Skeletal muscle tissue (tissue), 3 donors: ENCODE measurements at regions not wholly inside any gene's neighbourhood (a gene's known extent, or its start where the extent isn't known, plus 50 kb on each side); places are given as distances from the start of the nearest gene placed in this dataset.
"Not testable (repeated sequence)": the region's sequence is repeated elsewhere in the genome, so short reads cannot be mapped to it uniquely, and the experiment has no call there.

ENCODE experiments used
- H3K27ac ChIP-seq: one replicate; pipeline ENCODE4 v1.7.0; 2013; ENCODE audit warnings: mild to moderate bottlenecking, low read depth, low read length, inconsistent platforms
- H3K27me3 ChIP-seq, 3 donors: one replicate each; pipeline ENCODE4 v1.7.0; 2013; ENCODE audit warnings: low read length in 3 of 3; ENCODE audit not compliant: control insufficient read depth in 3 of 3, insufficient read depth in 3 of 3
- H3K36me3 ChIP-seq, 3 donors: one replicate each; pipeline ENCODE4 v1.7.0; 2013; ENCODE audit warnings: low read length in 3 of 3; ENCODE audit not compliant: control insufficient read depth in 3 of 3, insufficient read depth in 3 of 3
- H3K4me1 ChIP-seq, 3 donors: one replicate each; pipeline ENCODE4 v1.7.0; 2013; ENCODE audit warnings: low read length in 3 of 3, mild to moderate bottlenecking in 3 of 3; ENCODE audit not compliant: control insufficient read depth in 3 of 3, insufficient read depth in 3 of 3
- H3K4me3 ChIP-seq, 3 donors: one replicate each; pipeline ENCODE4 v1.7.0; 2013; ENCODE audit warnings: low read length in 3 of 3
- H3K9ac ChIP-seq, 3 donors: one replicate each; pipeline ENCODE4 v1.7.0; 2013; ENCODE audit warnings: low read length in 3 of 3, mild to moderate bottlenecking in 3 of 3, moderate library complexity in 2 of 3, low read depth in 1 of 3
- H3K9me3 ChIP-seq, 3 donors: one replicate each; pipeline ENCODE4 v1.7.0; 2013; ENCODE audit warnings: low read length in 3 of 3; ENCODE audit not compliant: control insufficient read depth in 3 of 3
- donor health status: Osteomylitis.

- H3K9me3 ChIP-seq = no peaks in the 10 kb centered on the region
- H3K36me3 ChIP-seq = no peaks in the 10 kb centered on the region
- H3K4me1 ChIP-seq = no peaks in the 10 kb centered on the region
- H3K4me3 ChIP-seq = no peak overlapping the region
- H3K27ac ChIP-seq = no peak overlapping the region
- H3K9ac ChIP-seq = no peak overlapping the region
- H3K27me3 ChIP-seq = peaks cover 0 to 2% (median 0%) of the 10 kb centered on the region in 3 donors
Observed at GRCh38 chr2:88903749-88904353, 212.4 kb downstream of the RPIA start.

GRCh38 chr2:88913280-88913679 lies 221.8 kb downstream of the RPIA start:
- Histone ChIP-seq H3K36me3 (no peaks in the 10 kb centered on the region), H3K4me3 (no peak overlapping the region), H3K27me3 (peaks cover 0 to 5% (median 0%) of the 10 kb centered on the region in 3 donors), H3K9ac (no peak overlapping the region), H3K27ac (no peak overlapping the region), H3K4me1 (no peaks in the 10 kb centered on the region), H3K9me3 (no peaks in the 10 kb centered on the region)

GRCh38 chr2:88919087-88919738 lies 227.7 kb downstream of the RPIA start:
- no peaks in the 10 kb centered on the region for H3K4me1 ChIP-seq
- H3K27ac ChIP-seq = no peak overlapping the region
- H3K36me3 ChIP-seq = no peaks in the 10 kb centered on the region
- no peak overlapping the region for H3K4me3 ChIP-seq
- H3K9ac ChIP-seq = no peak overlapping the region
- no peaks in the 10 kb centered on the region for H3K27me3 ChIP-seq
- H3K9me3 ChIP-seq = no peaks in the 10 kb centered on the region

- H3K36me3 ChIP-seq, H3K9me3 ChIP-seq, H3K27me3 ChIP-seq, H3K4me1 ChIP-seq, H3K9ac ChIP-seq, H3K4me3 ChIP-seq, H3K27ac ChIP-seq: not testable (repeated sequence)
Observed at GRCh38 chr2:88920399-88920798, 228.9 kb downstream of the RPIA start.

- Histone ChIP-seq H3K27me3 (no peaks in the 10 kb centered on the region), H3K36me3 (no peaks in the 10 kb centered on the region), H3K4me3 (no peak overlapping the region), H3K9me3 (no peaks in the 10 kb centered on the region), H3K4me1 (no peaks in the 10 kb centered on the region), H3K27ac (no peak overlapping the region), H3K9ac (no peak overlapping the region)
Observed at GRCh38 chr2:88924533-88924932, 233.1 kb downstream of the RPIA start.

- Histone ChIP-seq H3K27me3 (no peaks in the 10 kb centered on the region), H3K4me1 (no peaks in the 10 kb centered on the region), H3K27ac (no peak overlapping the region), H3K9ac (no peak overlapping the region), H3K9me3 (no peaks in the 10 kb centered on the region), H3K4me3 (no peak overlapping the region), H3K36me3 (no peaks in the 10 kb centered on the region)
Observed at GRCh38 chr2:88925770-88926462, 234.4 kb downstream of the RPIA start.

GRCh38 chr2:88927128-88927527 lies 235.7 kb downstream of the RPIA start:
- no peak overlapping the region for H3K9ac ChIP-seq
- no peak overlapping the region for H3K27ac ChIP-seq

GRCh38 chr2:88930659-88931058 lies 239.2 kb downstream of the RPIA start:
- no peak overlapping the region for H3K4me3 ChIP-seq
- no peaks in the 10 kb centered on the region for H3K9me3 ChIP-seq
- no peaks in the 10 kb centered on the region for H3K4me1 ChIP-seq
- H3K27me3 ChIP-seq = no peaks in the 10 kb centered on the region
- no peaks in the 10 kb centered on the region for H3K36me3 ChIP-seq
- no peak overlapping the region for H3K27ac ChIP-seq
- H3K9ac ChIP-seq = no peak overlapping the region

More at GRCh38 chr2:88927128-88927527, 235.7 kb downstream of the RPIA start:
- Histone ChIP-seq H3K27me3 (no peaks in the 10 kb centered on the region), H3K9me3 (no peaks in the 10 kb centered on the region), H3K4me3 (no peak overlapping the region), H3K4me1 (no peaks in the 10 kb centered on the region), H3K36me3 (no peaks in the 10 kb centered on the region)

GRCh38 chr2:88932686-88933085 lies 241.2 kb downstream of the RPIA start:
- Histone ChIP-seq H3K36me3 (no peaks in the 10 kb centered on the region), H3K9ac (no peak overlapping the region), H3K27ac (no peak overlapping the region), H3K4me1 (no peaks in the 10 kb centered on the region), H3K9me3 (no peaks in the 10 kb centered on the region), H3K4me3 (no peak overlapping the region), H3K27me3 (no peaks in the 10 kb centered on the region)

GRCh38 chr2:88933091-88933490 lies 241.6 kb downstream of the RPIA start:
- Histone ChIP-seq H3K4me1 (no peaks in the 10 kb centered on the region), H3K9me3 (no peaks in the 10 kb centered on the region), H3K4me3 (no peak overlapping the region), H3K36me3 (no peaks in the 10 kb centered on the region), H3K9ac (no peak overlapping the region), H3K27ac (no peak overlapping the region), H3K27me3 (no peaks in the 10 kb centered on the region)
